ENCODE measurements at regions not wholly inside any gene's neighbourhood (a gene's known extent, or its start where the extent isn't known, plus 50 kb on each side); places are given as distances from the start of the nearest gene placed in this dataset.
"Not testable (repeated sequence)": the region's sequence is repeated elsewhere in the genome, so short reads cannot be mapped to it uniquely, and the experiment has no call there.

DNA sequence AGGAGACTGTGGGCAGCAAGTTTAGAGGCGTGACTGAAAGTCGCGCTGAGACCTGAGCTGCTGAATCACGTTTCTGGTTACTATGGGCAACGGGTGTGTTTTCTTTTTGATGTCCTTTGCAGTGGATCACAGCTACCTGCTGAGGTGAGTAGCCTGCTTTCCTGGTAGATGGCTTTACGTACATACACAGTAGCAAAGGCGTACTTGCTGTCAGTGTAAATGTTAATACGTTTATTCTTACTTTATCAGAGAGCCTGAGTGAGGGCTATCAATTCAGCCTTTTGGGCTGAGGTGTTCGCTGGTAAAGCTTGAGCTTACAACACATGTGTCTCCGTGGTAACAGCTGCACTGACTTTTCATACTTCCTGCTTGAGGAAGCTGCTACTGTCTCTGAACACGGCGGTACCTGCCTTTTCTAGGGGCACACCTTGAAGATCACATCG, 165.1 kb upstream of the CCZ1B start:
- DNase-seq: peak; percentile 25

DNA sequence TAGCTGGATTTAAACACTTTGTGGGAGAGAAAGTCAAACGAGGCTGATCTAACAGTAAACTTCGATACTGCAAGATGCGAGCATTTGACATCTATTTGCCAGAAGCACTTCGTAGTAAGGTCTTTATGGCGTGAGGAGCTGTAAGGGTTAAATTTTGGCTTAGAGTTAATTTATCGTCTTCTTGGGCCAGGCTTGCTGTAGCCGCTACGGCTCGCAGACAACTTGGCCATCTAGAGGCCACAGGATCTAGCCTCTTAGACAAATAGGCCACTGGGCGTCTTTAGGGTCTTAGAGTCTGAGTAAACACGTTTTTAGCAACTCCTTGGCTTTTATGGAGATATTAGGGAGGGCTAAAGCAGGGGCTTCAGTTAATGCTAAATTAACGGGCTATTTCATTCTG, 165.6 kb upstream of the CCZ1B start:
- not testable (repeated sequence) for DNase-seq

DNA sequence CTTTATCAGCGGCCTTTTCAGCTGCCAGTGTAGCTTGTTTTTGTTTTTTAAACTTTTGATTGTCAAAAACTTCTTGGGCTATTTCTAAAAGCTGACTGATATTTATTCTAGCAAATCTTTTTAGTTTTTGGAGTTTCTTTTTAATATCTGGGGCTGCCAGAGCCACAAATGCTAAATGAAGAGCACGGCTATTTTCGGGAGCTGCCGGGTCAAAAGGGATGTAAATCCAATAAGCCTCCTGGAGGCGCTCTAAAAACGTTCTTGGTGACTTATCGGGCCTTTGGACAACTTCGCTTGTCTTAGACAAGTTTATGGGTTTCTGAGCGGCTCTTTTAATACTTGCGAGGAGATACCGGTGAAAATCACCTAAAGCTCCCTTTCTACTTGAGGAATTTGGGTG, 166.1 kb upstream of the CCZ1B start:
- not testable (repeated sequence) for DNase-seq

DNA sequence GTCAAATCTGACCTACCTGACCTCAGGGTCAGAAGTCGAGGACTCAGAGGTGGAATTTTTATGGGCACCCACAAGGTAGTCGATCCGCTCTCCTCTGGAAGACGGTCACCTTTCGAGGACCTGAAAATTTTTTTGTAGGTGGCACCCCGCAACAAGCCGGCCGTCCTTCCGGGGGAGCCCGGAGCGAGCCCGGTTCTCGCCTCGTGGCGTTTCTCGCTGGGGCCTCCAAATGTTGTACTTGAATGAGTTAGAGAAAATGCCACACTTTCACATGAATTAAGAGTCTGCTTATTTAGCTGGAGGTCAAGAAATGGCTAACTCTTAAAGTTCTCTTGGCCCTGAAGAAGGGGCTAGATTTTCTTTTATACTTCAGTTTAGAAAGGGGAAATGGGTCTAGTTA, 169.0 kb upstream of the CCZ1B start:
- not testable (repeated sequence) for DNase-seq

DNA sequence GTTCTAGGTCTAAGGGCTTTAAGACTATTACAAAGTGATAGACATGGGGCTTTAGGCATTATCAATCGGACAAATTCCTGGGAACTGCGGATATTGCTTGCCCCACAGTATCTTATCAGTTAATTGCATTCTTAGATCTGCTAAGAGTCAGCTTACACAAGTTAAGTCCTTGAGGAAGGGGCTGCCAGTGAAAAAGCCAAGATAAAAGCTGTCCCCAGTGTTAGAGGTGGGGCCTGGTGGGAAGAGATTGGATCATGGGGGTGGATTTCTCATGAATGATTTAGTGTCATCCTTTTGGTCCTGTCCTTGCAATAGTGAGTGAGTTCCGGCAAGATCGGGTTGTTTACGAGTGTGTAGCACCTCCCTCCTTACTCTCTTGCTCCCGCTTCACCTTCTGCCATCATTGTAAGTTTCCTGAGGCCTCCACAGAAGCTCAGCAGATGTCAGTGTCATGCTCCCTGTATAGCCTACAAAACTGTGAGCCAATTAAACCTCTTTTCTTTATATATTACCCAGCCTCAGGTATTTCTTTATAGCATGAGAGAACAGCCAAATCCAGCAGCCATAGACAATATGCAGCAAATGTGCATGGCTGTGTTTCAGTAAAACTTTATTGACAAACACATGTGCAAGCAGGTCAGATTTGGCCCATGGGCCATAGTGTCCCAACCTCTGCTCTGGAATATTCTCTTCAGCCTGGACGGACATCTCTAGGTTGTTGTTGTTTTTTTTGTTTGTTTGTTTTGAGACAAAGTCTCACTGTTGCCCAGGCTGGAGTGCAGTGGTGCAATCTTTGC, 169.6 kb upstream of the CCZ1B start:
- not testable (repeated sequence) for DNase-seq

DNA sequence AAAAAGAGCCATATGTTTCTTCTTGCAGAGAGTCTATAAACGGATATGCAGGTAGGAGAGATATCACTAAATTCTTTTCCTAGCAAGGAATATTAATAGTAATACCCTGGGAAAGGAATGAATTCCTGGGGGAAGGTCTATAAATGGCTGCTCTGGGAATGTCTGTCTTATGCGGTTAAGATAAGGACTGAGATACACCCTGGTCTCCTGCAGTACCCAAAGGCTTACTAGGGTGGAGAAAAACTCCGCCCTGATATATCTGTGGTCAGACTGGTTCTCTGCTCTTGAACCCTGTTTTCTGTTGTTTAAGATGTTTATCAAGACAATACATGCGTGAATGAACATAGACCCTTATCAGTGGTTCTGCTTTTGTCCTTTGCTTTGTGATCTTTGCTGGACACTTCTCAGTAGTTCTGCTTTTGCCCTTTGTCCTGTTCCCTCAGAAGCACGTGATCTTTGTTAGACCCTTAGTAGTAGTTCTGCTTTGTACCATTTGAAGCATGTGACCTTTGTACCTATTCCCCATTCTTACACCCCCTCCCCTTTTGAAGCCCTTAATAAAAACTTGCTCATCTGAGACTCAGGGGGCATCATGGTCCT, 173.1 kb upstream of the CCZ1B start:
- DNase-seq: not testable (repeated sequence)

DNA sequence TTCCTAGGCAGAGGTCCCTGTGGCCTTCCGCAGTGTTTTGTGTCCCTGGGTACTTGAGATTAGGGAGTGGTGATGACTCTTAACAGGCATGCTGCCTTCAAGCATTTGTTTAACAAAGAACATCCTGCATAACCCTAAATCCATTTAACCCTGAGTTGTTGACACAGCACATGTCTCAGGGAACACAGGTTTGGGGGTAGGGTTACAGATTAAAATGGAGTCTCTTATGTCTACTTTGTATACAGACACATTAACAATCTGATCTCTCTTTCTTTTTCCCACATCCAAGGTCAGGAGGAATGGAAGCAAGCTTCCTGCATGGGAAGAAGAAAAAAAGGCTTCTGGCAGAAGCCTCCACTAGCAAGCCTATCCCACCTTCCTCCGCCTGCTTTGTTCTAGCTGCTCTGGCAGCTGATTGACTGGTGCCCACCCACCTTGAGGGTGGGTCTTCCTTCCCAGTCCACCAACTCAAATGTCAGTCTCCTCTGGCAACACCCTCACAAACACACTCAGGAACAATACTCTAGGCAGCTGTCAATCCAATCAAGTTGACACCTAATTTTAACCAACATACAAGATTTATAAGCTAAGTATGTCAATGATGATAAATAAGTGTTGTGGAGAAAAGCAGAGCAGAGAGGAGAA, 176.5 kb upstream of the CCZ1B start:
- no peak for DNase-seq

DNA sequence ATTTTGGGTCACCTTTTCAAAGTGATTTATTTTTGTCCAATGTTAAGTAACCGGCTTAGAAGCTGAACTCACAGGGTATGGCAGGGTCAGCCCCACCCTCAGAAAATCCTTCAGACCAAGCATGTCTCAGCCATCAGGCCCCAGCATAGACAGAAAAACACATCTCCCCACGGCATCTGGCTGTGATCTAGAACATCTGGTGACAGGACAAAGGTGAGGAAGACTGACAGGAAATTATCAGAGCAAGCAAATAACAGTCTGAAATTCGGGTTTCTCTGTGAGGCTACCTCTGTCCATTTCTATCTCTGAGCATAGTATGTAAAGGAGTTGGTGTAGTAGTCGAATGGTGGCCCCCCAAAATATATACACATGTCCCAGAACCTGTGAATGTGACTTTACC, 177.0 kb upstream of the C1GALT1 start:
- DNase-seq: no peak

DNA sequence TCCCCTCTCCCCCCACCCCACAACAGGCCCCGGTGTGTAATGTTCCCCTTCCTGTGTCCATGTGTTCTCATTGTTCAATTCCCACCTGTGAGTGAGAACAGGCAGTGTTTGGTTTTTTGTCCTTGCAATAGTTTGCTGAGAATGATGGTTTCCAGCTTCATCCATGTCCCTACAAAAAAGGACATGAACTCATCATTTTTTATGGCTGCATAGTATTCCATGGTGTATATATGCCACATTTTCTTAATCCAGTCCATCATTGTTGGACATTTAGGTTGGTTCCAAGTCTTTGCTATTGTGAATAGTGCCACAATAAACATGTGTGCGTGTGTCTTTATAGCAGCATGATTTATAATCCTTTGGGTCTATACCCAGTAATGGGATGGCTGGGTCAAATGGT, 176.4 kb upstream of the C1GALT1 start:
- DNase-seq: not testable (repeated sequence)

DNA sequence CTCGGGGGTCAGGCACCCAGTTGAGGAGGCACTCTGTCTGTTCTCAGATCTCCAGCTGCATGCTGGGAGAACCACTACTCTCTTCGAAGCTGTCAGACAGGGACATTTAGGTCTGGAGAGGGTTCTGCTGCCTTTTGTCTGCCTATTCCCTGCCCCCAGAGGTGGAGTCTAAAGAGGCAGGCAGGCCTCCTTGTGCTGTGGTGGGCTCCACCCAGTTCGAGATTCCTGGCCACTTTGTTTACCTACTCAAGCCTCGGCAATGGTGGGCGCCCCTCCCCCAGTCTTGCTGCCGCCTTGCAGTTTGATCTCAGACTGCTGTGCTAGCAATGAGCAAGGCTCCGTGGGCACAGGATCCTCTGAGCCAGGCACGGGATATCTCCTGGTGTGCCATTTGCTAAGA, 171.1 kb upstream of the C1GALT1 start:
- not testable (repeated sequence) for DNase-seq

DNA sequence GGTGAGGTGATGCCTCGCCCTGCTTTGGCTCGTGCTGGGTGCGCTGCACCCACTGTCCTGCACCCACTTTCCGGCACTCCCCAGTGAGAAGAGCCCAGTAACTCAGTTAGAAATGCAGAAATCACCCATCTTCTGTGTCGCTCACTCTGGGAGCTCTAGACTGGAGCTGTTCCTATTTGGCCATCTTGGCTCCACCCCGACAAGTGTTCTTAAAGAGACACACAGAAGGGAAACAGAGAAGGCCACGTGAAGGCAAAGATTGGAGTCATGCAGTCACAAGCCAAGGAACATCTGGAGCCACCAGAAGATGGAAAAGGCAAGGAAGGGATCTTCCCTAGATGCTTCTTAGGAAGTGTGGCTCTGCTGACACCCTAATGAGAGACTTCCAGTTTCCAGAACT, 170.6 kb upstream of the C1GALT1 start:
- DNase-seq: not testable (repeated sequence)

DNA sequence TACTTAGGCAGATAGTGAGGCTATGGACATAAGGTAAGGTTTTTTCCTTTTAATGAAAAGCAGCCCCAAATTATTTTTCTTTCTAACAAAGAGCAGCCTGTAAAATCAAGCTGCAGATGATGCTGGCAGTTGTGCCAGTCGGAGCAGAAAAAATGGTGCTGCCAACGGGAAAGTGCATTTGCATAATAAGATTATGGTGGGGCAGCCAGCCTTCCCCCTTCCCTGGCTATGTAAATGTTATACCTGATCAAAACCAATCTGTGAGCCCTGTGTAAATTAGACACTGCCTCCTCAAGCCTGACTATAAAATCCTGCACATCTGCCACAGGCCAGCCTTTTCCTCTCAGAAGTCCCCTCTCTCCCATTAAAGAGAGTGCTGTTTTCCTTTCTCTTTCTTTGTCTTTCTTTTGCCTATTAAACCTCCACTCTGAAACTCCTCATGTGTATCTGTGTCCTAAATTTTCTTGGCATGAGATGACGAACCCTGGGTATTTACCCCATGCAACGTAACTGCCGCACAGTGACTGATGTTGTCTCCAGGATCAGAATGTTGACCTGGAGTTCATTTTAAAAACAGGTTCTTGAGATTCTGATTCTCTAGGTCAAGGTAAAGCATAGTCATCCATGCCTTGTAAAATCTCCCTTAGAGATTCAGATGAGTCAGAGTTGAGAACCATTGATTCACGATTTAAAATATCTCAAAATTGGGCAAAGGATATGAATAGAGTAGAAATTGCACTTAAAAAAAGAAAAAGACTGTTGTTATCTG, 167.3 kb upstream of the C1GALT1 start:
- DNase-seq: no peak

DNA sequence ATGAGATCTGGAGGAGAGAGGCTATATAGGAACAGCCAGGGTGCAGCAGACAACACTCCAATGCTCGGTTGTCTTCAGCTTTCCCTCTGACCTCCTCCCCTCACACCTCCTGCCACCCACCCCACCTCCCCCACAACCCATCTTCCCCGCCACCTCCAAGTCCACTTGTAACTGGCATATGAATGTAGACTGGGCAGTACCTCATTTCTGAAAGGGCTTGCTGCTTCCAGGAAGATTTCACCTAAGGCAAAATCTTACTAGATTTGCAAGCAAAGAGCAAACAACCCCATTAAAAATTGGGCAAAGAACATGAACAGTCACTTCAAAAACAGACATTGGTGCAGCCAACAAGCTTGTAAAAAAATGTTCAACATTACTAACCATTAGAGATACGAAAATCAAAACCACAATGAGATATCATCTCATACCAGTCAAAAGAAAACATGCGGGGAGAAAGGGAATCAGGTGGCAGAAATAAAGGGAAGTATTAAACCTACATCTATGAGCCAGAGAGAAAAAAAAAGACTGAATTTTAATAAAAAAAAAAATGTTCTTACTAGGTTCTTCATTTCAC, 164.6 kb upstream of the C1GALT1 start:
- no peak for DNase-seq

DNA sequence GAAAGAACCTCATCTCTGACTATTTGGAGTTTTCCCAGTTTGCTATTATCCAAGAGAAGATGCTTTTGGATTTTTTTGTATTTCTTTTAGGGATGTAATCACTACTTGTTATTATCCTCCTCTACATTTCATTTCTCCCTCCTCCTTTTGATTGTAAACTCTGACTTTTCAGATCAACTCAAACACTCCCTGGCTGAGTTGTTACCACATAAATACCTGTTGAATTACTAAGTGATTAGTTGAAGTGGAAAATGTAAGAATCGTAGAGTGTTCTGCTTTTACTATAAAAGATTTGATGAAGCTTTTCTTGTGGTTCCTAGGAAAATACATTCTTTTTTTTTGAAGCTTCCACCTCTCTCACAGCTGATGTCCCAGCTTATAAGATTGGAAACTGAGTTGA, 164.1 kb upstream of the C1GALT1 start:
- no peak for DNase-seq

DNA sequence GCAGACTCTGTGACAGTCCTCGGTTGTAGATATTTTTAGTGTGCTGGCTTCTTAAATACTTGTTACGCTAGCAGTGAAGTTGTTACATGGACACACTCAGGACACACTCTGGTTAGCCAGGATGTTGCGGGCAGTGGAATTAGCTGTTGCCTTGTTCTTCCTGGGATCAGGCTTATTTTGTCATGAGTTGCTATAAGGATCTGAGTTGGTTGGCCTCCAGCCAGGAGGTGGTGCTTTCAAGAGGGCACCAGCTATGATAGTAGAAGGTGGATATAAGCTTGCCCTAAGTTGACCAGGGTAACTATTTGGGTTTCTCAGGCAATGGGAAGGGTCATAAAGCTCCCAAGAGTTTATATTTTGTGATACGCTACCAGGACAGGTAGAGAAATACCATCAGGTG, 150.1 kb upstream of the C1GALT1 start:
- no peak for DNase-seq

DNA sequence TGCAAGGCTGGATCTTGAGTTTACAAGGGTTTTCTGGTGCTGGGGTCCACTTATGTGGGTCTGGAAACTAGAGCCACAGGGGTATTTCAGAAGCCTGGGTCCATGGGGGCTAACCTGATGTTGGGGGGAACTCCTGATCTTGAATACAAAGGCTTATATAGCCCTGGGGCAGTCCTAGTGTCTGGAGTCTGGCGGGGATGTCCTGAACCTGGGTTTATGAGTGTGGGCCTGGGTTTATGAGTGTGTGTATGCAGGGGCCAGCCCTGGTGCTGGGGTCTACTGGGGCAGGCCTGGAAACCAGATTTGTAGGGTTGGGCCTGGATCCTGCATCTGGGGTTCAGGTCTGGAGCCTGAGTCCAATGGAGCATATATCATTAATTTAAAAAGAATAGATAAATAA, 146.5 kb upstream of the C1GALT1 start:
- DNase-seq: no peak

DNA sequence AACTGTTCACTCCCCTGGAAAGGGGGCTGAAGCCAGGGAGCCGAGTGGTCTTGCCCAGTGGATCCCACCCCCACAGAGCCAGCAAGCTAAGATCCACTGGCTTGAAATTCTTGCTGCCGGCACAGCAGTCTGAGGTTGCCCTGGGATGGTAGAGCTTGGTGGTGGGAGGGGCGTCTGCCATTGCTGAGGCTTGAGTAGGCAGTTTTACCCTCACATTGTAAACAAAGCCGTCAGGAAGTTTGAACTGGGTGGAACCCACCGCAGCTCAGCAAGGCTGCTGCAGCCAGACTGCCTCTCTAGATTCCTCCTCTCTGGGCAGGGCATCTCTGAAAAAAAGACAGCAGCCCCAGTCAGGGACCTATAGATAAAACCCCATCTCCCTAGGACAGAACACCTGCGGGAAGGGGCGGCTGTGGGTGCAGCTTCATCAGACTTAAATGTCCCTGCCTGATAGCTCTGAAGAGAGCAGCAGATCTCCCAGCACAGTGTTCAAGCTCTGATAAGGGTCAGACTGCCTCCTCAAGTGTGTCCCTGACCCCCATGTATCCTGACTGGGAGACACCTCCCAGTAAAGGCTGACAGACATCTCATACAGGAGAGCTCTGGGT, 140.0 kb upstream of the C1GALT1 start:
- DNase-seq: not testable (repeated sequence)

DNA sequence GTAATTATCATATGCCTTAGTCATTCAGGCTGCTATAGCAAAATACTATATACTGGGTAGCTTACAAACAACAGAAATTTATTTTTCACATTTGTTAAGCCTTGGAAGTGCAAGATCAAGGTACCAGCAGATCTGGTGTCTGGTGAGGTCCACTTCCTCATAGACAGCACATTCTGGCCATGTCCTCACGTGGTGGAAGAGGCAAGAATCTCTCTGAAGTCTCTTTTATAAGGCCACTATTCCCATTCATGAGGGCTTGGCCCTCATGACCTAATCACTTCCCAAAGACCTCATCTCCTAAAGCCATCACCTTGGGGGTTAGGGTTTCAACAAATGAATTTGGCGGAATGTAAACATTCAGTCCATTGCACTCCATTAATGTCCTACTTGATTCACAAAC, 137.5 kb upstream of the C1GALT1 start:
- no peak for DNase-seq

DNA sequence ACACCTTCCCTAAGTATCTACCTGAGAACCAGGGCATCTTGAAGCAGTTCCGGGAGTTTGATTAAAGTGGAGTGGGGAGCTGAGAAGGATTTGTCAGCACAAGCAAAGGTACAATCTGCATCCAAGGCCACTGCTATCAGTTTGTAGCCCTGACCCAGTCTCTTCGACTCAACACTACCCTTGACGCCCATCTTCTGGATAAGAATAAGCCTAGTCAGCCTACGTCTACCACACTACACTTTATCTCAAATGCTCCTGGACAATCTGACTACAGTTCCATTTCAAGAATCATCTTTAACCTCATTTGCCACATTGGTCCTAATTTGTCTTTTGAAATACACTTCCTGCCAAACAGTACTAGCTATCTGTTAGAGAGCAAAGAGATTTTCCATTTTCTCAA, 134.1 kb upstream of the C1GALT1 start:
- no peak for DNase-seq

DNA sequence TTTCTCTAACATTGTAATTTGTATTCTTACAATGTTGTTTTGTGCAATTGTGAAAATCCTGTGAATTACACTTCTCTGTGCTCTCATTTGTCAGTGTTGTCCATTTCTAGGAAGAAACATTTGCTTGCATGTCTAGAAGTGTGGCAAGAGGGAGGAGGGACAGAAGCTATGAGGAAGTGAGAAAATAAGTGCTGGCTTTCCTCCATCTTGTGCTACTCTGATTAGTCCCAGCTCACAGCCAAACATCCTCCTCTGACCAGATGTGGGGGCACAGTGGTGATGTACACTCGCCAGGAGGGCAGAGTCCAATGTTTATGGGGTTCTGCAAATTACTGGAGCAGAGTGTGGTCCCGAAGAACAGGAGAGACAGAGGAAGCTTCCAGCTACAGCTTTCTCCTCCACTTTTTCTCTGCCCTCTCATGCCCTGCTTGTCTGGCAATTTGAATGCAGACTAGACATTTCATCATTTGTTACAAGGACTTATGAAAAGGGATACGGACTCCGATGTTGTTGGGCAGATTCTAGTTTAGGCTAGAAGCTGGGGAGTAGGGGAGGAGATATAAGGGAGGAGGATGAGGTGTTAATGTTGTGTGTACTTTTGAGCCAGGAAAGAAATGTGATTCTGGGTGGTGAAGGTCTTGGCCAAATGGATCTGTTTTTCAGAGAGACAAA, 131.0 kb upstream of the C1GALT1 start:
- no peak for DNase-seq

DNA sequence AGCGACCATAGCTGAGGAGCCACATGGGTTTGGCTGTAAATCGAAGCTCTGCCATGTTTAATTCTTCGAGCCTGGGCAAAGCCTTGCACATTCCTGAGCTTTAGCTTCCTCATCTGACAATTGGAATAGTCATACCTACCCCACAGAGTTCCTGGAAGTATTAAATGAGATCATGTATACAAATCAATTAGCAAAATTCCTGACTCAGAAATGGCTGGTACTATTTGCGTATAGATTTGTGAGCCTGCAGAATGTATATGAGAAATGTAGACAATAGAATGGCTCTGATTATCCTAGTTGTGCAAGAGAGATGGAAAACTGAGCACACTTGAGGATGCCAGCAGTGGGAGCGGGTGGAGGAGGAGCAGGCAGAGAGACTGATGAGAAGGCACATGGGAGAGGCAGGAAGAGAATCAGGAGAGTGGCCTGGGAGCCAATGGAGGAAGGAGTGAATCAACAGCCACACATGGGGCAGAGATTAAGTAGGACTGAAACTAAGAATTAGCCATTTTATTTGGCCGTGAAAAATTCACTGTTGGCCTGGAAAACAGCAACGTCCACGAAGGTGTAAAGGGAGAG, 128.0 kb upstream of the C1GALT1 start:
- no peak for DNase-seq

Measured in femur (tissue), 1 donor.